Brain microvascular endothelial cell (primary cell): ENCODE measurements at regions not wholly inside any gene's neighbourhood (a gene's known extent, or its start where the extent isn't known, plus 50 kb on each side); places are given as distances from the start of the nearest gene placed in this dataset.

Experiments
- DNase-seq: peaks from one replicate; pipeline ENCODE4 v3.0.0-alpha.2; 2020
- H3K27ac ChIP-seq: fragments of 250-450 bp; sonication (Bioruptor Pico); 2 replicates; pipeline ENCODE4 v1.5.1; 2020; ENCODE audit warnings: mild to moderate bottlenecking, moderate library complexity
- H3K27me3 ChIP-seq: fragments of 250-450 bp; sonication (Bioruptor Pico); replicated peaks from 2 replicates; pipeline ENCODE4 v1.5.1; 2020; ENCODE audit warnings: mild to moderate bottlenecking
- H3K36me3 ChIP-seq: fragments of 250-450 bp; sonication (Bioruptor Pico); replicated peaks from 2 replicates; pipeline ENCODE4 v1.5.1; 2020; ENCODE audit warnings: mild to moderate bottlenecking
- H3K4me3 ChIP-seq: 2 replicates; pipeline ENCODE4 v1.5.1; 2011; ENCODE audit warnings: low read depth, mild to moderate bottlenecking, control low read depth, low read length, moderate library complexity
- in situ Hi-C: cut with HindIII; loops from 2 replicates; pipeline ENCODE4 v1.10.0; 2017; ENCODE audit warnings: low sequenced_read_pairs, low pct_ligation_motif_present
- TF ChIP-seq, protein P1 (sequence below): IDR thresholded peaks from 2 replicates; pipeline ENCODE4 v1.5.1; 2011; ENCODE audit warnings: low read depth, mild to moderate bottlenecking, moderate library complexity, low read length, control low read depth, inconsistent platforms; ENCODE audit errors: missing control alignments

DNA sequence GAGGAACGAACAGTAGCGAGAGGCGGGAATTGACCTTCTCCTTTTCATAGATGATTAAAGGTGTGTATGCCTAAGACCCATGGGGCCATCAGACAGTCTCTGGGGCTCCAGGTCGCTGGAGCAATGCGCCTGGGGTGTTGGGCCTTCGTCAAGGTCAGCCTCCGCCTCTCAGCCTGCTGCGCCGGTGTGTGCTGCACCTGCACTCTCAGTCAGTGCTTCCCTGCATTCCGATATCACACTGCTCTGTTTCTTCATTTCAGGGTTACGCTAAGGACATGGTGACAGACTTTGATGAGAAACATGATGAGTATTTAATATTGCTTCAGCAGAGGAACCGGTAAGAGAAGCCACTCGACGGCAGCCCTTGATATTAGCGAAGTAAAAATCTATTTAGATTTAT lies 68.2 kb downstream of the KATNIP start:
- in situ Hi-C loops: no loop called here
- TF ChIP-seq, protein P1, sequence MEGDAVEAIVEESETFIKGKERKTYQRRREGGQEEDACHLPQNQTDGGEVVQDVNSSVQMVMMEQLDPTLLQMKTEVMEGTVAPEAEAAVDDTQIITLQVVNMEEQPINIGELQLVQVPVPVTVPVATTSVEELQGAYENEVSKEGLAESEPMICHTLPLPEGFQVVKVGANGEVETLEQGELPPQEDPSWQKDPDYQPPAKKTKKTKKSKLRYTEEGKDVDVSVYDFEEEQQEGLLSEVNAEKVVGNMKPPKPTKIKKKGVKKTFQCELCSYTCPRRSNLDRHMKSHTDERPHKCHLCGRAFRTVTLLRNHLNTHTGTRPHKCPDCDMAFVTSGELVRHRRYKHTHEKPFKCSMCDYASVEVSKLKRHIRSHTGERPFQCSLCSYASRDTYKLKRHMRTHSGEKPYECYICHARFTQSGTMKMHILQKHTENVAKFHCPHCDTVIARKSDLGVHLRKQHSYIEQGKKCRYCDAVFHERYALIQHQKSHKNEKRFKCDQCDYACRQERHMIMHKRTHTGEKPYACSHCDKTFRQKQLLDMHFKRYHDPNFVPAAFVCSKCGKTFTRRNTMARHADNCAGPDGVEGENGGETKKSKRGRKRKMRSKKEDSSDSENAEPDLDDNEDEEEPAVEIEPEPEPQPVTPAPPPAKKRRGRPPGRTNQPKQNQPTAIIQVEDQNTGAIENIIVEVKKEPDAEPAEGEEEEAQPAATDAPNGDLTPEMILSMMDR: no peak

DNA sequence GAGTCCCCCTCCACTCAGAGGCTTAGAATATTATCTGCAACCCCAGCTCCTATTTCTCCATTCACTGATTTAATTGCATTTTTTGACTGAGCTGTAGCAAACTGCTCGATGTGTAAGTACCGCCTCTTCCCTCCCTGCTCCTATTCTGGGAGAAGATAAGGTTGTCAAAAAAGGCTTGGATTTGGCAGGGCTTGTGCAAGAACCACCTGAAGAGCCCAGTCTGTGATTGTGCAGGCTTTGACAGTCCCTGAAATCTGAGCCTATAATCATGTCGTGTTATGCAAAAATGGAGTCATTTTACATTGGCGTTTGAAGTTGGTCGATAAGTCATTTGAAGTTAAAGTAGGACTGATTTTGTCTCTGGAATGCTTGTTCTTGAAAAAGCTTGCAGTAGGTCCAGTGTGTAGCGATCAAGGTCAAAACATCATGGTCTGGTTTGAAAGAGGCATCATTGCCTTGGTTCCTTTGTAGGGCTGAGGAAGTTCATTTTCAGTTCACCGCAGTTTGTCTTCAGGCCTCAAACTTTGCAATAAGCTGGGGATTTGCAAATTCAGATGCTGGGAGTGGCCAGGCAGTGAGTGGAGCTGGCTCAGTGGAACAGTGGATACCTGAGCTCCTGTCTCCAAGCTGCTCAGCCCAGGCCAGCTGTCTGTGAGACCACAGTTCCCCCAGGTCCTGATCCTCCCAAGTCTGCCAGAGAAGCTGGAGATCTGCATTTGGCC lies 68.8 kb downstream of the KATNIP start:
- no peak overlapping the region for H3K4me3 ChIP-seq
- no peaks in the 10 kb centered on the region for H3K36me3 ChIP-seq
- H3K27ac ChIP-seq: no peak overlapping the region
- in situ Hi-C loops: no loop called here
- DNase-seq: no peak
- H3K27me3 ChIP-seq: no peaks in the 10 kb centered on the region
- TF ChIP-seq, protein P1: no peak

More for the DNA sequence above, 68.2 kb downstream of the KATNIP start:
- Histone ChIP-seq H3K36me3 (no peaks in the 10 kb centered on the region), H3K4me3 (no peak overlapping the region), H3K27me3 (no peaks in the 10 kb centered on the region), H3K27ac (no peak overlapping the region)
- DNase-seq: no peak

DNA sequence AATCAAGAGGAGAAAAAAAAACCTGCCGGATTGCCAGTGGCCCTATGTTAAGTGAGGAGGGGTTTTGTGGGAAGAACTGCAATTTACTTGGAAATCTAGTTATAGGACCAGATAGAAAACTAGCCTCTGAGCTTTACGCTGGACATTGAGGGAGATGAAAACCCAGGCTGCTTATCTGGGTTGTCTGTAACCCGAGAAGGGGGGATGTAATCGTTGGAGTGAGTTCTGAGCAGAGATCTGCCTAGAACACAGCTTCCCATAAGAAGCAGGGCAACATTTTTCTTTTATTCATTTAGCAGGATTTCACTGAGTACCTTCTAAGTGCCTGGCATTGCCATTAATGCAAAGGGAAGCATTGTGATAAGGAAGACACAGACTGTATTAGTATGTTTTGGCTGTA lies 70.6 kb downstream of the KATNIP start:
- no peaks in the 10 kb centered on the region for H3K36me3 ChIP-seq
- H3K27me3 ChIP-seq: no peaks in the 10 kb centered on the region
- H3K4me3 ChIP-seq: no peak overlapping the region
- DNase-seq: no peak
- TF ChIP-seq, protein P1: no peak
- H3K27ac ChIP-seq: no peak overlapping the region
- in situ Hi-C loops: no loop called here

DNA sequence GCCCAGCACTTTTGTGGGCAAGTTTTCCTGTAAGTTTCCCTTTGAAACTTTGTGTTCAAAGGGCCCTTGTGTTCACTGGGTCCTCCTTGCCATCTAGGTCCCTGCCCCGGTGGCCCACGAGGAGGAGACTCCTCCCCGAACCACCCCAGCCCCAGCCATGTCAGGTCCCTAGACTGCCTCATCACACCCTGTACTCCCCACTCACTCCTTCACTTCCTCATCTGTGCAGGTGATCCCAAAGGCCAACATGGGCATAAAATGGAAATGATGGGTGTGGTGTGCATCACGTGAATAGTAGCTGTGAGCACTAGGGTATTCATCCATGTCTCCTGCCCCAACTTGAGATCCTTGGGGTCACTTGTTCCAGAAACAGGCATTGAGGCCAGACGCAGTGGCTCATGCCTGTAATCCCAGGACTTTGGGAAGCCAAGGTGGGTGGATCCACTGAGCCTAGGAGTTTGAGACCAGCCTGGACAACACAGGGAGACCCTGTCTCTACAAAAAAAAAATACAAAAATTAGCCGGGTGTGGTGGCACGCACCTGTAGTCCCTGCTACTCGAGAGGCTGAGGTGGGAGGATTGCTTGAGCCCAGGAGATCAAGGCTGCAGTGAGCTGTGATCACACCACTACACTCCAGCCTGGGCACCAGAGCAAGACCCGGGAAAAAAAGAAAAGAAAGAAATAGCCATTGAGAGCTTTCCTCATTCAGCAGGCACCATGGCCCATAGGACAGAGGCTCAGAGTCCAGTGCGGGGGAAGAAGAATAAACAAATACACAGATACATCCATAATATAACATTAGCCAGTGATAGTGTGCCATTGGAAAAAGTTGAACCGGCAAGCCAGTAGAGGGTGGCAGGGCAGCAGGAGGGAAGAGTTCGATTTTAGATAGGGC lies 74.5 kb downstream of the KATNIP start:
- TF ChIP-seq, protein P1: no peak
- DNase-seq: no peak
- Histone ChIP-seq H3K27me3 (no peaks in the 10 kb centered on the region), H3K27ac (no peak overlapping the region), H3K4me3 (no peak overlapping the region), H3K36me3 (no peaks in the 10 kb centered on the region)
- in situ Hi-C loops: no loop called here

DNA sequence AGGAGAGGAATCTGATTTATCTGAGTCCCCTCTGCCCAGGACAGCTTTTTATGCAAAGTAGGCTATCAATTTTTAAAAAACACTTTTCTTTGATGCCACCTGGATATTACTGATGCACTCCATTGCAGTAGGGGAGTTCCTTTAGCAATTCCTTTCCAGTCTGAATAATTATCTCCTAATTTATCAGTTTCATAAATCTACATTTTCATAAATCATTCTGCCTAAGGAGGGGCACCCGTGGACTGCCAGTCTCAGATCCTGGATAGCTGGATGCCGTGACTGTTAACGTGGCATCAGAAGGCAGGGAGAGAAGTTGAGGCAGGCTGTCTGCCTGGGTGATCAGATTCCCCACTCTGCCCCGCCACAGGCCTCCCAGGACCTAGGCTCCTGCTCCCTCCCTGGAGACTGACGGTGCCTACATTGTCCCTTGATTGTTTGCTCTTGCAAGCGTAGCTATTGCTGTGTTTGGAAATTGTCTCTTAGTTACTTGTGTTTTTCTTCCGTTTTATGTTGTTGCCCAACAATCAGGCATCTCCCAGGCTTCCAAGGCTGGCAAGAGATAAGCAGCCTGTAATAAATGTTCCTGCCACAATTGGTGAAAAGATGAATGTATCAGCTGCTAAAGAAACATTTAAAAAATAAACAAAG lies 75.2 kb downstream of the KATNIP start:
- H3K27ac ChIP-seq: no peak overlapping the region
- H3K4me3 ChIP-seq: no peak overlapping the region
- DNase-seq: no peak
- in situ Hi-C loops: no loop called here
- TF ChIP-seq, protein P1: no peak
- no peaks in the 10 kb centered on the region for H3K36me3 ChIP-seq
- no peaks in the 10 kb centered on the region for H3K27me3 ChIP-seq
